HEK293 (cell line): ENCODE measurements at regions not wholly inside any gene's neighbourhood (a gene's known extent, or its start where the extent isn't known, plus 50 kb on each side); places are given as distances from the start of the nearest gene placed in this dataset.

Source experiments
- CTCF ChIA-PET: fragments of 350-600 bp; formaldehyde crosslinking; extraction: SDS; loops from one replicate; lab custom pipeline; 2021; ENCODE audit warnings: antibody characterized with exemption; lab: Yijun Ruan, JAX
- POLR2A ChIA-PET: fragments of 300-600 bp; formaldehyde crosslinking; extraction: SDS; loops from one replicate; lab custom pipeline; 2020; ENCODE audit warnings: antibody characterized with exemption, inconsistent platforms; lab: Yijun Ruan, JAX
- H3K27ac ChIP-seq: fragments of 200-500 bp; sonication (Bioruptor generic); 2 replicates; pipeline ENCODE4 v1.5.1; 2014; ENCODE audit warnings: low read depth, low read length, control low read depth, inconsistent platforms; ENCODE audit errors: extremely low read depth
- H3K36me3 ChIP-seq, 2 experiments: fragments of 200-500 bp in 1 of 2; sonication (Bioruptor generic) in 1 of 2; 1 replicate in 1 of 2; 2 replicates in 1 of 2; pipeline ENCODE4 v1.5.1; 2014 to 2017; ENCODE audit warnings: inconsistent platforms in 2 of 2, low read length in 2 of 2; ENCODE audit not compliant: control insufficient read depth in 2 of 2, insufficient read depth in 1 of 2
- H3K4me1 ChIP-seq: fragments of 200-500 bp; sonication (Bioruptor generic); 2 replicates; pipeline ENCODE4 v1.5.1; 2014; ENCODE audit warnings: mild to moderate bottlenecking, low read length, inconsistent platforms; ENCODE audit not compliant: control insufficient read depth, insufficient read depth
- H3K4me3 ChIP-seq: 2 replicates; pipeline ENCODE4 v1.5.1; 2011; ENCODE audit warnings: low read depth, mild to moderate bottlenecking, control low read depth, low read length, moderate library complexity
- H3K9me3 ChIP-seq: fragments of 200-500 bp; sonication (Bioruptor generic); 2 replicates; pipeline ENCODE4 v1.5.1; 2014; ENCODE audit warnings: low read depth, low read length, inconsistent platforms; ENCODE audit not compliant: control insufficient read depth, insufficient read depth
- CTCF ChIP-seq: fragments of 450-650 bp; formaldehyde crosslinking; IDR thresholded peaks from 2 replicates; pipeline ENCODE4 v1.5.1; 2016; ENCODE audit warnings: missing biosample characterization, missing genetic modification characterization
- GLIS1 ChIP-seq: fragments of 450-650 bp; formaldehyde crosslinking; IDR thresholded peaks from 2 replicates; pipeline ENCODE4 v1.5.1; 2016; ENCODE audit warnings: missing biosample characterization, missing genetic modification characterization
- MYNN ChIP-seq: fragments of 450-650 bp; formaldehyde crosslinking; IDR thresholded peaks from 2 replicates; pipeline ENCODE4 v1.5.1; 2016; ENCODE audit warnings: missing biosample characterization, missing genetic modification characterization, borderline replicate concordance
- PRDM4 ChIP-seq: fragments of 450-650 bp; formaldehyde crosslinking; IDR thresholded peaks from 2 replicates; pipeline ENCODE4 v1.5.1; 2017; ENCODE audit warnings: missing biosample characterization, missing genetic modification characterization
- SP7 ChIP-seq: fragments of 450-650 bp; formaldehyde crosslinking; IDR thresholded peaks from 2 replicates; pipeline ENCODE4 v1.5.1; 2016; ENCODE audit warnings: missing biosample characterization, missing genetic modification characterization
- ZIC2 ChIP-seq: fragments of 450-650 bp; formaldehyde crosslinking; IDR thresholded peaks from 2 replicates; pipeline ENCODE4 v1.5.1; 2016; ENCODE audit warnings: missing biosample characterization, missing genetic modification characterization
- ZNF148 ChIP-seq: fragments of 450-650 bp; formaldehyde crosslinking; IDR thresholded peaks from 2 replicates; pipeline ENCODE4 v1.5.0; 2017; ENCODE audit warnings: missing biosample characterization, missing genetic modification characterization, borderline replicate concordance
- ZNF175 ChIP-seq: fragments of 450-650 bp; formaldehyde crosslinking; IDR thresholded peaks from 2 replicates; pipeline ENCODE4 v1.5.1; 2016; ENCODE audit warnings: missing biosample characterization, missing genetic modification characterization
- ZNF184 ChIP-seq: fragments of 450-650 bp; IDR thresholded peaks from 2 replicates; pipeline ENCODE4 v1.5.1; 2018; ENCODE audit warnings: missing biosample characterization, mild to moderate bottlenecking, missing genetic modification characterization
- ZNF280C ChIP-seq: fragments of 450-650 bp; formaldehyde crosslinking; IDR thresholded peaks from 2 replicates; pipeline ENCODE4 v1.5.1; 2016; ENCODE audit warnings: missing biosample characterization, missing genetic modification characterization
- ZNF335 ChIP-seq: fragments of 450-650 bp; formaldehyde crosslinking; conservative IDR thresholded peaks from 2 replicates; pipeline ENCODE4 v1.5.1; 2016; ENCODE audit warnings: missing biosample characterization, missing genetic modification characterization
- ZNF391 ChIP-seq: fragments of 450-650 bp; formaldehyde crosslinking; IDR thresholded peaks from 2 replicates; pipeline ENCODE4 v1.5.1; 2016; ENCODE audit warnings: low read depth, missing biosample characterization, missing genetic modification characterization, borderline replicate concordance
- ZNF398 ChIP-seq: fragments of 450-650 bp; formaldehyde crosslinking; IDR thresholded peaks from 2 replicates; pipeline ENCODE4 v1.5.1; 2017; ENCODE audit warnings: missing biosample characterization, missing genetic modification characterization
- ZNF404 ChIP-seq: fragments of 450-650 bp; formaldehyde crosslinking; IDR thresholded peaks from 2 replicates; pipeline ENCODE4 v1.5.1; 2017; ENCODE audit warnings: missing biosample characterization, missing genetic modification characterization
- ZNF423 ChIP-seq: fragments of 450-650 bp; formaldehyde crosslinking; IDR thresholded peaks from 2 replicates; pipeline ENCODE4 v1.5.1; 2016; ENCODE audit warnings: missing biosample characterization, missing genetic modification characterization
- ZNF449 ChIP-seq: fragments of 450-650 bp; formaldehyde crosslinking; IDR thresholded peaks from 2 replicates; pipeline ENCODE4 v1.5.1; 2017; ENCODE audit warnings: missing biosample characterization, mild to moderate bottlenecking, missing genetic modification characterization, moderate library complexity
- ZNF530 ChIP-seq: fragments of 450-650 bp; formaldehyde crosslinking; IDR thresholded peaks from 2 replicates; pipeline ENCODE4 v1.5.1; 2016; ENCODE audit warnings: low read depth, missing biosample characterization, missing genetic modification characterization
- ZSCAN4 ChIP-seq: fragments of 450-650 bp; formaldehyde crosslinking; IDR thresholded peaks from 2 replicates; pipeline ENCODE4 v1.5.1; 2017; ENCODE audit warnings: missing biosample characterization, missing genetic modification characterization

- TF ChIP-seq PRDM4 (tag by site-specific recombination) = no peak
- no peak for TF ChIP-seq GLIS1 (tag by site-specific recombination)
- no peak for TF ChIP-seq MYNN (tag by site-specific recombination)
- no peak for TF ChIP-seq ZNF280C (tag by site-specific recombination)
- no peak for TF ChIP-seq ZNF148 (tag by site-specific recombination)
- TF ChIP-seq ZNF449 = no peak
- no peak for TF ChIP-seq ZNF391 (tag by site-specific recombination)
Measured at GRCh38 chr16:62201911-62202310, 165.7 kb upstream of the CDH8 start (continued).

GRCh38 chr16:62194828-62195227 is 158.6 kb upstream of the CDH8 start:
- TF ChIP-seq CTCF (tag by site-specific recombination) (no peak), ZNF530 (tag by site-specific recombination) (no peak), ZNF184 (no peak), ZNF404 (tag by site-specific recombination) (no peak), SP7 (tag by site-specific recombination) (no peak), ZNF335 (tag by site-specific recombination) (no peak), ZSCAN4 (no peak), ZNF175 (tag by site-specific recombination) (no peak), ZNF398 (tag by site-specific recombination) (no peak), ZIC2 (tag by site-specific recombination) (no peak), ZNF423 (tag by site-specific recombination) (no peak)
- CTCF ChIA-PET = no interaction called here
- POLR2A ChIA-PET = no interaction called here

More at GRCh38 chr16:62194828-62195227, 158.6 kb upstream of the CDH8 start:
- Histone ChIP-seq H3K4me1 (no peaks in the 10 kb centered on the region), H3K27ac (no peak overlapping the region), H3K36me3 (no peaks in the 10 kb centered on the region), H3K4me3 (no peak overlapping the region), H3K9me3 (no peaks in the 10 kb centered on the region)
